HFFc6 (cell line): ENCODE measurements at regions not wholly inside any gene's neighbourhood (a gene's known extent, or its start where the extent isn't known, plus 50 kb on each side); places are given as distances from the start of the nearest gene placed in this dataset.

Source experiments
- DNase-seq: peaks from one replicate; pipeline ENCODE4 v3.0.0-alpha.2; 2018
- H3K27ac Mint-ChIP-seq: 2 replicates; pipeline ENCODE4 v1.8.0; 2020; ENCODE audit warnings: mild to moderate bottlenecking, mixed read lengths
- H3K27me3 Mint-ChIP-seq: 2 replicates; pipeline ENCODE4 v1.8.0; 2021; ENCODE audit warnings: mild to moderate bottlenecking, moderate library complexity, mixed read lengths; ENCODE audit not compliant: insufficient read depth
- H3K36me3 Mint-ChIP-seq: 2 replicates; pipeline ENCODE4 v1.8.0; 2021; ENCODE audit warnings: low read depth, mixed read lengths
- H3K4me1 Mint-ChIP-seq: 2 replicates; pipeline ENCODE4 v1.8.0; 2020; ENCODE audit warnings: low read depth, mixed read lengths
- H3K4me3 Mint-ChIP-seq: 2 replicates; pipeline ENCODE4 v1.8.0; 2020; ENCODE audit warnings: mild to moderate bottlenecking, moderate library complexity, mixed read lengths
- H3K9me3 Mint-ChIP-seq: 2 replicates; pipeline ENCODE4 v1.8.0; 2020; ENCODE audit warnings: mild to moderate bottlenecking, mixed read lengths
- CTCF ChIP-seq: fragments of 200-600 bp; sonication (generic); IDR thresholded peaks from 2 replicates; pipeline ENCODE4 v1.5.0; 2021; ENCODE audit warnings: antibody characterized with exemption, mild to moderate bottlenecking

GRCh38 chr2:149928011-149928410 lies 340.4 kb upstream of the MMADHC start:
- H3K36me3 Mint-ChIP-seq, result no peaks in the 10 kb centered on the region
- H3K9me3 Mint-ChIP-seq, result no peaks in the 10 kb centered on the region
- H3K4me3 Mint-ChIP-seq, result no peak overlapping the region
- no peak for TF ChIP-seq CTCF
- H3K27me3 Mint-ChIP-seq, result no peaks in the 10 kb centered on the region
- no peak for DNase-seq
- H3K4me1 Mint-ChIP-seq, result peaks cover 23% of the 10 kb centered on the region
- no peak overlapping the region for H3K27ac Mint-ChIP-seq

GRCh38 chr2:149926149-149926548 lies 338.6 kb upstream of the MMADHC start:
- Mint-ChIP-seq H3K27ac (no peak overlapping the region), H3K4me1 (peaks cover 30% of the 10 kb centered on the region), H3K9me3 (no peaks in the 10 kb centered on the region; the same call in 1 of the 2 replicates), H3K27me3 (no peaks in the 10 kb centered on the region), H3K36me3 (no peaks in the 10 kb centered on the region; the same call in 1 of the 2 replicates), H3K4me3 (no peak overlapping the region)
- DNase-seq, result no peak
- no peak for TF ChIP-seq CTCF

GRCh38 chr2:149924549-149925213 lies 337.1 kb upstream of the MMADHC start:
- H3K4me3 Mint-ChIP-seq, result peak overlapping the region; percentile 67; the same call in 1 of the 2 replicates
- H3K36me3 Mint-ChIP-seq, result peaks cover 9% of the 10 kb centered on the region
- no peaks in the 10 kb centered on the region for H3K27me3 Mint-ChIP-seq
- H3K4me1 Mint-ChIP-seq, result peaks cover 30% of the 10 kb centered on the region
- peak overlapping the region; percentile 76; the same call in 1 of the 2 replicates for H3K27ac Mint-ChIP-seq
- TF ChIP-seq CTCF, result no peak
- H3K9me3 Mint-ChIP-seq, result peaks cover 10% of the 10 kb centered on the region
- no peak for DNase-seq

- Mint-ChIP-seq H3K36me3 (peaks cover 13% of the 10 kb centered on the region), H3K27me3 (no peaks in the 10 kb centered on the region), H3K4me1 (peaks cover 30% of the 10 kb centered on the region), H3K27ac (peak overlapping the region; percentile 76), H3K4me3 (peak overlapping the region; percentile 67), H3K9me3 (peaks cover 14% of the 10 kb centered on the region)
- no peak for TF ChIP-seq CTCF
- DNase-seq, result peak; percentile 43
These were observed 336.5 kb upstream of the MMADHC start for GRCh38 chr2:149924028-149924427.

- Mint-ChIP-seq H3K4me3 (no peak overlapping the region), H3K4me1 (peaks cover 30% of the 10 kb centered on the region), H3K9me3 (peaks cover 14% of the 10 kb centered on the region), H3K27me3 (no peaks in the 10 kb centered on the region), H3K27ac (no peak overlapping the region), H3K36me3 (peaks cover 13% of the 10 kb centered on the region)
- TF ChIP-seq CTCF, result no peak
- DNase-seq, result no peak
These were observed 334.5 kb upstream of the MMADHC start for GRCh38 chr2:149921911-149922616.
